Uterus (tissue), 3 donors: ENCODE measurements at regions not wholly inside any gene's neighbourhood (a gene's known extent, or its start where the extent isn't known, plus 50 kb on each side); places are given as distances from the start of the nearest gene placed in this dataset.

ENCODE experiments used
- DNase-seq, 2 donors: peaks; one replicate each; pipeline ENCODE4 v3.0.0-alpha.2; 2019 to 2020
- H3K27ac ChIP-seq, 2 donors: fragments of 200-600 bp; sonication (generic); 1 replicate in 1 of 2; 2 replicates in 1 of 2; pipeline ENCODE4 v1.5.1; 2016 to 2018
- H3K27me3 ChIP-seq, 2 donors: fragments of 200-600 bp; sonication (generic); one replicate each; pipeline ENCODE4 v1.5.1; 2018 to 2019; ENCODE audit warnings: control low read depth in 1 of 2
- H3K36me3 ChIP-seq, 2 donors: fragments of 200-600 bp; sonication (generic); one replicate each; pipeline ENCODE4 v1.5.1; 2019; ENCODE audit warnings: control low read depth in 1 of 2
- H3K4me1 ChIP-seq, 2 donors: fragments of 200-600 bp; sonication (generic); one replicate each; pipeline ENCODE4 v1.5.1; 2018 to 2019; ENCODE audit warnings: control low read depth in 1 of 2
- H3K4me3 ChIP-seq, 2 donors: fragments of 200-600 bp; sonication (generic); 1 replicate in 1 of 2; 2 replicates in 1 of 2; pipeline ENCODE4 v1.5.1; 2018 to 2019; ENCODE audit warnings: mild to moderate bottlenecking in 1 of 2
- H3K9me3 ChIP-seq, 2 donors: fragments of 200-600 bp; sonication (generic); one replicate each; pipeline ENCODE4 v1.5.1; 2019; ENCODE audit warnings: control low read depth in 1 of 2
- CTCF ChIP-seq, 4 experiments: fragments of 200-600 bp in 2 of 4; fragments of 450-650 bp in 2 of 4; sonication (generic) in 2 of 4; IDR thresholded peaks; one replicate each; pipeline ENCODE4 v1.5.1; 2016 to 2019; ENCODE audit warnings: antibody characterized with exemption in 4 of 4, mild to moderate bottlenecking in 2 of 4, moderate library complexity in 1 of 4
- POLR2A ChIP-seq, 2 donors: fragments of 450-650 bp; IDR thresholded peaks; one replicate each; pipeline ENCODE4 v1.6.1; 2016; ENCODE audit warnings: antibody characterized with exemption in 2 of 2, mild to moderate bottlenecking in 1 of 2, moderate library complexity in 1 of 2
- intact Hi-C: fragments of 100-400 bp; cut with DNase I; formaldehyde crosslinking; loops from one replicate; pipeline ENCODE4 v1.15.1; 2023; ENCODE audit warnings: low total_unique reads
- donor health status: DM: yes; HTN: yes; CAD: no.

- Histone ChIP-seq H3K27me3 (no peaks in the 10 kb centered on the region), H3K9me3 (no peaks in the 10 kb centered on the region), H3K4me3 (no peak overlapping the region), H3K36me3 (no peaks in the 10 kb centered on the region), H3K27ac (no peak overlapping the region), H3K4me1 (no peaks in the 10 kb centered on the region)
- intact Hi-C loops: loop anchor here (5.0 kb wide), 1 partner anchor 252 kb away; no protein-coding TSS in a partner anchor
- DNase-seq: no peak
- no peak for TF ChIP-seq POLR2A (IDR thresholded peaks at IDR 0.05)
- no peak for TF ChIP-seq CTCF (IDR thresholded peaks at IDR 0.05)
These were observed 119.9 kb upstream of the TEX51 start for GRCh38 chr2:126778561-126779501.

GRCh38 chr2:126781206-126781605 lies 117.5 kb upstream of the TEX51 start:
- TF ChIP-seq CTCF (IDR thresholded peaks at IDR 0.05) (no peak), POLR2A (IDR thresholded peaks at IDR 0.05) (no peak)
- H3K9me3 ChIP-seq: no peaks in the 10 kb centered on the region
- no peaks in the 10 kb centered on the region for H3K27me3 ChIP-seq
- no peaks in the 10 kb centered on the region for H3K4me1 ChIP-seq
- intact Hi-C loops: no loop called here
- no peak overlapping the region for H3K27ac ChIP-seq
- no peak overlapping the region for H3K4me3 ChIP-seq
- no peaks in the 10 kb centered on the region for H3K36me3 ChIP-seq
- DNase-seq: no peak

- TF ChIP-seq POLR2A (IDR thresholded peaks at IDR 0.05) (no peak), CTCF (IDR thresholded peaks at IDR 0.05) (no peak)
- intact Hi-C loops: no loop called here
- H3K27ac ChIP-seq: no peak overlapping the region
These were observed 116.9 kb upstream of the TEX51 start for GRCh38 chr2:126781806-126782205.

GRCh38 chr2:126782648-126783047 lies 116.0 kb upstream of the TEX51 start:
- no peaks in the 10 kb centered on the region for H3K27me3 ChIP-seq
- no peak overlapping the region for H3K4me3 ChIP-seq
- intact Hi-C loops: no loop called here
- no peak for TF ChIP-seq CTCF (IDR thresholded peaks at IDR 0.05)
- no peak for TF ChIP-seq POLR2A (IDR thresholded peaks at IDR 0.05)
- no peaks in the 10 kb centered on the region for H3K9me3 ChIP-seq
- DNase-seq: no peak
- H3K36me3 ChIP-seq: no peaks in the 10 kb centered on the region
- H3K4me1 ChIP-seq: no peaks in the 10 kb centered on the region
- H3K27ac ChIP-seq: no peak overlapping the region

More at GRCh38 chr2:126781806-126782205, 116.9 kb upstream of the TEX51 start:
- no peaks in the 10 kb centered on the region for H3K27me3 ChIP-seq
- H3K4me3 ChIP-seq: no peak overlapping the region
- H3K36me3 ChIP-seq: no peaks in the 10 kb centered on the region
- H3K4me1 ChIP-seq: no peaks in the 10 kb centered on the region
- no peak for DNase-seq
- H3K9me3 ChIP-seq: no peaks in the 10 kb centered on the region

GRCh38 chr2:126783341-126783740 lies 115.3 kb upstream of the TEX51 start:
- TF ChIP-seq POLR2A (IDR thresholded peaks at IDR 0.05): no peak
- TF ChIP-seq CTCF (IDR thresholded peaks at IDR 0.05): no peak

More at GRCh38 chr2:126783341-126783740, 115.3 kb upstream of the TEX51 start:
- intact Hi-C loops: no loop called here
- H3K36me3 ChIP-seq: no peaks in the 10 kb centered on the region
- H3K4me1 ChIP-seq: no peaks in the 10 kb centered on the region
- DNase-seq: no peak
- H3K27ac ChIP-seq: no peak overlapping the region
- H3K4me3 ChIP-seq: no peak overlapping the region
- no peaks in the 10 kb centered on the region for H3K27me3 ChIP-seq
- H3K9me3 ChIP-seq: no peaks in the 10 kb centered on the region
